ENCODE measurements at regions not wholly inside any gene's neighbourhood (a gene's known extent, or its start where the extent isn't known, plus 50 kb on each side); places are given as distances from the start of the nearest gene placed in this dataset.

GRCh38 chr11:26248661-26249060 is 83.3 kb upstream of the ANO3 start:
- intact Hi-C loops (cut with micrococcal nuclease) = no loop called here
- Mint-ChIP-seq H3K4me1 (ENCODE audit: low read depth) (no peaks in the 10 kb centered on the region), H3K36me3 (ENCODE audit: low read depth) (no peaks in the 10 kb centered on the region), H3K9me3 (no peaks in the 10 kb centered on the region), H3K27me3 (no peaks in the 10 kb centered on the region), H3K4me3 (no peak overlapping the region), H3K27ac (no peak overlapping the region)

DNA sequence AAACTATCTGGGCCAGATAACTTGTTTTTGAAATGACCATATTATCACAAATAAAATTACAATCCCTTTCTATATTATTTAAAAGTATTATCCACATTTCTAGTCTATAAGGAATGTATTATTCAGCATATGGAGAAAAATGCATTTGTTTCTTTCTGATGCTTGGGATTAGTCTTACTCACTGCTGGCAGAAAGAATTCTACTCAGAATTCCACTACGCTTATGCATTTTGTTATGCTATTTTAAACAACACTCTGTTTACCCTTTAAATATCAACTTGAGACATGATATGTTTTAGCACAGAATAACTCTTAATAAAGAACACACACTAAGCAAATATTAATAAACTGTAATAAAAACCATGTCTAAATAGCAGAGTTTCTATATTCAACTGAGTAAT is 77.6 kb upstream of the ANO3 start:
- intact Hi-C loops (cut with micrococcal nuclease) = no loop called here
- H3K9me3 Mint-ChIP-seq = no peaks in the 10 kb centered on the region
- H3K27ac Mint-ChIP-seq = no peak overlapping the region
- no peak overlapping the region for H3K4me3 Mint-ChIP-seq
- no peaks in the 10 kb centered on the region for H3K4me1 Mint-ChIP-seq (ENCODE audit: low read depth)
- no peaks in the 10 kb centered on the region for H3K27me3 Mint-ChIP-seq
- no peaks in the 10 kb centered on the region for H3K36me3 Mint-ChIP-seq (ENCODE audit: low read depth)

- H3K36me3 Mint-ChIP-seq (ENCODE audit: low read depth) = no peaks in the 10 kb centered on the region
- H3K4me3 Mint-ChIP-seq = no peak overlapping the region
- no peaks in the 10 kb centered on the region for H3K9me3 Mint-ChIP-seq
- intact Hi-C loops (cut with micrococcal nuclease) = no loop called here
- no peaks in the 10 kb centered on the region for H3K4me1 Mint-ChIP-seq (ENCODE audit: low read depth)
- no peak overlapping the region for H3K27ac Mint-ChIP-seq
- H3K27me3 Mint-ChIP-seq = no peaks in the 10 kb centered on the region
These were observed 68.2 kb upstream of the ANO3 start for GRCh38 chr11:26263769-26264168.

DNA sequence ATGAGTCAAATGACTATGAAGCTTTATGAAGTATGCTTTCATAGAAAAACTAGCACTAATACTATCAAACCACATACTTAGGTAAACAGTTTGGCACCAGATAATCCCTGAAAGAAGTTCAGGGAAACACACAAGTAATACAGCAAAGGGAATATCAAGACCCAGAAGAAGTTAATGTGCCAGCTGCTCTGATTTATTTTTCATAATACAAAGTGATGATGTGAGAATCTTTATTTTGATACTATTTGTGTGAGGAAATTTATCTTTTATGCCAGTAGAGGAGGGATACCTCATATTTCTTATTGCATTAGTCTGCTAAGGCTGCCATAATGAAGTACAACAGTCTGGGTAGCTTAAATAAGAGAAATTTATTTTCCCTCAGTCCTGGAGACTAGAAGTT is 67.7 kb upstream of the ANO3 start:
- H3K9me3 Mint-ChIP-seq = no peaks in the 10 kb centered on the region
- intact Hi-C loops (cut with micrococcal nuclease) = no loop called here
- H3K27me3 Mint-ChIP-seq = no peaks in the 10 kb centered on the region

GRCh38 chr11:26268980-26269660 is 62.8 kb upstream of the ANO3 start:
- no peaks in the 10 kb centered on the region for H3K4me1 Mint-ChIP-seq (ENCODE audit: low read depth)
- no peak overlapping the region for H3K27ac Mint-ChIP-seq
- H3K4me3 Mint-ChIP-seq = no peak overlapping the region
- no peaks in the 10 kb centered on the region for H3K27me3 Mint-ChIP-seq
- intact Hi-C loops (cut with micrococcal nuclease) = no loop called here
- no peaks in the 10 kb centered on the region for H3K9me3 Mint-ChIP-seq
- H3K36me3 Mint-ChIP-seq (ENCODE audit: low read depth) = no peaks in the 10 kb centered on the region

More for the DNA sequence above, 67.7 kb upstream of the ANO3 start:
- H3K36me3 Mint-ChIP-seq (ENCODE audit: low read depth) = no peaks in the 10 kb centered on the region
- no peaks in the 10 kb centered on the region for H3K4me1 Mint-ChIP-seq (ENCODE audit: low read depth)
- H3K4me3 Mint-ChIP-seq = no peak overlapping the region
- no peak overlapping the region for H3K27ac Mint-ChIP-seq

- Mint-ChIP-seq H3K9me3 (no peaks in the 10 kb centered on the region), H3K27me3 (no peaks in the 10 kb centered on the region), H3K27ac (no peak overlapping the region), H3K4me1 (ENCODE audit: low read depth) (no peaks in the 10 kb centered on the region), H3K36me3 (ENCODE audit: low read depth) (no peaks in the 10 kb centered on the region), H3K4me3 (no peak overlapping the region)
- intact Hi-C loops (cut with micrococcal nuclease) = no loop called here
These were observed 60.3 kb upstream of the ANO3 start for GRCh38 chr11:26271666-26272065.

DNA sequence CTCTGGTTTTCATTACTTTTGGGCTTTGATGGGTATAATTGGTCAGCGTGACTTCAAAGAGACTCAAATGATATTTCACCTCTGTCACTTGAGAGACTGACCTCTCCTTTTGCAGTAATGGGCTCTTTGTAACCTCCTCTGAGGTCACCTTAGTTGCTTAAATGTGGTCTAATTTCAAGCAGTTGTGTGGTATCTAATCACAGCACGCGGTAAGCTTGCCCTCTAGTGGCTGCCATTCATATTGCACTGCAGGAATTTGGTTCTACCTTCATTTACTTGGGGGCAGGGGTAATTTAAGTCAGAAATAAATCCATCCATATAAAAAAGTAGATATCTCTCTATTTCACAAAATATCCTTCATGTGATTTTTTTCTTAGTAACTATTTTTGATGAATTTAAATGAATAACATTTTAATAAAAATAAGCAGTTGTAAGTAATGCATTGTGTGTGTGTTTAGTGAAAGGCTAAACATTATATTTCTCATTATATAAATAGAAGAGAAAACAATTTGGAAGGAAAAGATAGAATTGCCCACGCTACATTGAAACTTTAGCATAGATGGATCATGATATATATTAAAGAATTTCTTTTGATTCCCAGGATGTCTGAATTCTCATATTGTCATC is 55.0 kb upstream of the ANO3 start:
- Mint-ChIP-seq H3K4me1 (ENCODE audit: low read depth) (no peaks in the 10 kb centered on the region), H3K27me3 (no peaks in the 10 kb centered on the region), H3K4me3 (no peak overlapping the region), H3K9me3 (no peaks in the 10 kb centered on the region), H3K27ac (no peak overlapping the region), H3K36me3 (ENCODE audit: low read depth) (no peaks in the 10 kb centered on the region)
- intact Hi-C loops (cut with micrococcal nuclease) = no loop called here

DNA sequence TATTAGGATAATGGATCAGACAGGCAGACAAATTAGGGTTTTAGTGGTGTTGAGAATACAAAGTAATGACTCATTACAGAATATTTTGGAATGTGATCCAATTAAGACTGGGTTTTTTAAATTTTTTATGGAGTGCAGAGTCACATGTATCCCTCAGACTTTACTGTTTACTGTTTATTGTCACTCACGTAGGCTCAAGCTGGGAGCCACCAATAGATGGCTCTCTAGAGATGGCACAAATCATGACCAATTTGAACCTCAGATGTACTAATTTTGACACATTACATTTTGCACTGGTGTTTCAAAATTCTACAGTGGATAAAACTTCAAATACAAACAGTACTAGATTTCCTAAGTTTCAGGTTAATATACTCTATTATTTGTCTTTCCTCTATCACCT is 53.6 kb upstream of the ANO3 start:
- intact Hi-C loops (cut with micrococcal nuclease) = no loop called here
- Mint-ChIP-seq H3K9me3 (no peaks in the 10 kb centered on the region), H3K27me3 (no peaks in the 10 kb centered on the region), H3K27ac (no peak overlapping the region), H3K36me3 (ENCODE audit: low read depth) (no peaks in the 10 kb centered on the region), H3K4me1 (ENCODE audit: low read depth) (no peaks in the 10 kb centered on the region), H3K4me3 (no peak overlapping the region)
